HG02943 (cell line): ENCODE measurements at regions not wholly inside any gene's neighbourhood (a gene's known extent, or its start where the extent isn't known, plus 50 kb on each side); places are given as distances from the start of the nearest gene placed in this dataset.

Experiments used
- ATAC-seq: cut with Tn5 transposase; IDR thresholded peaks from one replicate; pipeline ENCODE4 v1.9.1; 2021; ENCODE audit warnings: mild to moderate bottlenecking, low read depth, moderate library complexity; ENCODE audit not compliant: unreplicated experiment

GRCh38 chr2:220962556-220962955 lies 609.5 kb downstream of the EPHA4 start:
- ATAC-seq: no peak

GRCh38 chr2:220963076-220963475 lies 609.0 kb downstream of the EPHA4 start:
- no peak for ATAC-seq

- ATAC-seq: no peak
These were observed 608.2 kb downstream of the EPHA4 start for GRCh38 chr2:220963930-220964329.

- ATAC-seq: no peak
These were observed 605.5 kb downstream of the EPHA4 start for GRCh38 chr2:220966636-220967035.

GRCh38 chr2:220969348-220969747 lies 602.8 kb downstream of the EPHA4 start:
- ATAC-seq: no peak

- no peak for ATAC-seq
These were observed 591.0 kb downstream of the EPHA4 start for GRCh38 chr2:220980966-220981675.

- ATAC-seq: no peak
These were observed 590.2 kb downstream of the EPHA4 start for GRCh38 chr2:220981926-220982325.

GRCh38 chr2:220985561-220985960 lies 586.5 kb downstream of the EPHA4 start:
- no peak for ATAC-seq

GRCh38 chr2:220987839-220988238 lies 584.3 kb downstream of the EPHA4 start:
- ATAC-seq: no peak

GRCh38 chr2:220991972-220992371 lies 580.1 kb downstream of the EPHA4 start:
- ATAC-seq: no peak

GRCh38 chr2:220994846-220995245 lies 577.3 kb downstream of the EPHA4 start:
- ATAC-seq: no peak

- ATAC-seq: no peak
These were observed 576.5 kb downstream of the EPHA4 start for GRCh38 chr2:220995581-220995980.

- no peak for ATAC-seq
These were observed 573.9 kb downstream of the EPHA4 start for GRCh38 chr2:220998156-220998555.

- no peak for ATAC-seq
These were observed 572.7 kb downstream of the EPHA4 start for GRCh38 chr2:220999356-220999755.

GRCh38 chr2:221001381-221001801 lies 570.7 kb downstream of the EPHA4 start:
- ATAC-seq: no peak

- no peak for ATAC-seq
These were observed 569.9 kb downstream of the EPHA4 start for GRCh38 chr2:221002101-221002685.

- ATAC-seq: no peak
These were observed 566.8 kb downstream of the EPHA4 start for GRCh38 chr2:221005338-221005737.

GRCh38 chr2:221006084-221006483 lies 566.0 kb downstream of the EPHA4 start:
- no peak for ATAC-seq

GRCh38 chr2:221016551-221016950 lies 555.6 kb downstream of the EPHA4 start:
- ATAC-seq: no peak

GRCh38 chr2:221018262-221018661 lies 553.8 kb downstream of the EPHA4 start:
- no peak for ATAC-seq

GRCh38 chr2:221019668-221020067 lies 552.4 kb downstream of the EPHA4 start:
- no peak for ATAC-seq

GRCh38 chr2:221022554-221022953 lies 549.5 kb downstream of the EPHA4 start:
- no peak for ATAC-seq
